Fibroblast of villous mesenchyme (primary cell): ENCODE measurements at regions not wholly inside any gene's neighbourhood (a gene's known extent, or its start where the extent isn't known, plus 50 kb on each side); places are given as distances from the start of the nearest gene placed in this dataset.

Experiments used
- DNase-seq: peaks from one replicate; pipeline ENCODE4 v3.0.0-alpha.2; 2010; ENCODE audit warnings: low read depth
- H3K4me3 ChIP-seq: 2 replicates; pipeline ENCODE4 v1.5.1; 2011; ENCODE audit warnings: low read depth, mild to moderate bottlenecking, low read length
- CTCF ChIP-seq: IDR thresholded peaks from 2 replicates; pipeline ENCODE4 v1.5.1; 2012; ENCODE audit warnings: low read depth, mild to moderate bottlenecking, low read length; ENCODE audit not compliant: insufficient read depth

DNA sequence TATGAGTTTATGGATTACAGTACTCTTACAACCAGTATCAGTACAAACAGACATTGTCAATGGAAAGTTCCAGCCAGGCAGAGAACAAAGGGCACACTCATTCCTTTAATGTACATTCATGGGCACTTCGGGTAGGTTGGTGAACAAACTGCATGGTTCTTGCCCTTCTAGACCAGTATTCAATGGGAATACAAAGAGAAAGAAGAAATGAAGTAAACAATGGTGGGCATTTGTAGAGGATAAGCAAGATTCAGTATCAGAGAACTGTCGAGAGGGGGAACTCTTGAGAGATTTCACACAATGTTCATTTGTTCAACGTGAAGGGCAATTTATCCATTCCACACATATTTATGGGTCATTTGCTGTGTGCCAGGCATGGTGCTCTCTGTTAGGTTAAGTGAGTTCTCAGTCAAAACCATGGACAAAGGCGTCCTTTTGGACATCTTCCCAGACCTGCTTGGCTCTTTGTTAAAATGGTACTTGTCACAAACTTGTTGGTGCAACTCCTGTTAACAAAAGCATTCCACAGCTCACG lies 714.8 kb downstream of the DHX35 start:
- peak; percentile 7 for DNase-seq
- peak; percentile 26 for TF ChIP-seq CTCF
- H3K4me3 ChIP-seq: no peak overlapping the region

- no peak for TF ChIP-seq CTCF
- H3K4me3 ChIP-seq: no peak overlapping the region
- no peak for DNase-seq
Observed at GRCh38 chr20:39676241-39676640, 714.1 kb downstream of the DHX35 start.

GRCh38 chr20:39674842-39675241 lies 712.7 kb downstream of the DHX35 start:
- no peak for DNase-seq
- no peak for TF ChIP-seq CTCF
- H3K4me3 ChIP-seq: no peak overlapping the region

GRCh38 chr20:39670988-39671387 lies 708.8 kb downstream of the DHX35 start:
- no peak overlapping the region for H3K4me3 ChIP-seq
- no peak for TF ChIP-seq CTCF
- DNase-seq: no peak

- no peak for DNase-seq
- TF ChIP-seq CTCF: no peak
Observed at GRCh38 chr20:39669659-39670058, 707.5 kb downstream of the DHX35 start.

DNA sequence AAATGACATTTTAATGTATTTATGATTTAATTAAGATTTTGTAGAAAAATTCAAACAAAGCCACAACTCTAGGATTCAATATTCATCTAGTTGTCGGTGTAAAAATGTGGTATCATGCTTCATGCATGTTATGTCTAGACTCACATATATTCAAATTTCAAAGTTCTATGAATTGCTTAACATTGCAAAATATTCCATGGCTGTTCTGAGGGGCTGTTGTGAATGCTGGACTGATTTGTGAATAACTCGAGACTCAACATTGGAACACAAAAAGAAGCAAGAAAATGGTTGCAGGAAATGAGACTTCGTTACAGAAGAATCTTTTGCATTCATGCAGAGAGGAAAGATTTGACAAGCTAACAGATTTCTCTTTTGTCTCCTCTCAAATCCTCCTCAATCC lies 705.9 kb downstream of the DHX35 start:
- no peak for DNase-seq
- H3K4me3 ChIP-seq: no peak overlapping the region
- no peak for TF ChIP-seq CTCF

More at GRCh38 chr20:39669659-39670058, 707.5 kb downstream of the DHX35 start:
- H3K4me3 ChIP-seq: no peak overlapping the region

DNA sequence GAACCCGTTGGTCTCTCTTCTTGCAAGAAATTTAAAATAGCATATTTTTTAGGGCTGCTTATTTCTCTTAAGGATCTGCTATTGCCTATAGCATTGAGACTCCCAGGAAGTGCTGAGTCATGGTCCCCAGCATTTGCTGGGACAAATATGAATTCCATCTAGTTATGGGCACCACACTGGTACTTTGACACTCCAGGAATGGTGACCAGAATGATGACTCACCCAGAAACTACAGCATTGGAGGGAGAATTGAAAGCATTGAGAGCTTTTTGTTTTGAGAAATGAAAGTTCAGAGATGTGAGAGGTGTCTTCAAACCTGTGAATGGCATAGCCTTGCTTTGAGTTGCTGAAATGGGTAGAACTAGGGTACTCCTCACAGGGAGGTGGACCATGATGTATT lies 699.7 kb downstream of the DHX35 start:
- no peak for DNase-seq
- H3K4me3 ChIP-seq: no peak overlapping the region
- TF ChIP-seq CTCF: no peak
